ENCODE measurements at regions not wholly inside any gene's neighbourhood (a gene's known extent, or its start where the extent isn't known, plus 50 kb on each side); places are given as distances from the start of the nearest gene placed in this dataset.

- TF ChIP-seq TAF1 (IDR thresholded peaks at IDR 0.05; ENCODE audit: borderline replicate concordance, insufficient read depth, low read length) (no peak), POLR2AphosphoS5 (IDR thresholded peaks at IDR 0.05; ENCODE audit: low read depth, low read length) (no peak), SIN3A (IDR thresholded peaks at IDR 0.05; ENCODE audit: borderline replicate concordance, insufficient read depth, low read length) (no peak), REST (IDR thresholded peaks at IDR 0.05; ENCODE audit: insufficient read depth in 1 of 2, low read depth in 2 of 2, low read length in 2 of 2) (no peak), FOXP2 (optimal IDR thresholded peaks at IDR 0.05; ENCODE audit: borderline replicate concordance, extremely low read depth, extremely low read length, insufficient read depth) (no peak)
These were observed 206.3 kb upstream of the KCNMB2 start for GRCh38 chr3:178329936-178330335.

DNA sequence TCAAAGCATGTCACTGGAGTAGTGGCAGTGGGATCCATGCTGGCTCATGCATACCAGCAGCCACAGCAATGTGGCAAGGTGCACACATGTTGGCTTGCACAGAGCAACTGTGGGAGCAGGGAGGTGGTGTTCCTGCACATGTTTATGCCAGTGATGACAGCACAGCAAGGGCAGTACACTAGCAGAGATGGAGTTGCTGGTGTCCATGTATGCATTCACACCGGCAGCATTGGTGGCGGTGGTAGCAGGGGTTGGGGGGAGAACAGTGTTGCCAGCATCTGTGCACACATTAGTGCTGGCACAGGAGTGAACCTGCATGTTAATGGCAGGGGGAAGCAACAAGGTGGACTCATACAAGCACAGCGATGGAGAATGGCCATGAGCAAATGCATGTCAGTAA, 202.0 kb upstream of the KCNMB2 start:
- no peak for TF ChIP-seq TAF1 (IDR thresholded peaks at IDR 0.05; ENCODE audit: borderline replicate concordance, insufficient read depth, low read length)
- no peak for TF ChIP-seq POLR2AphosphoS5 (IDR thresholded peaks at IDR 0.05; ENCODE audit: low read depth, low read length)
- TF ChIP-seq FOXP2 (optimal IDR thresholded peaks at IDR 0.05; ENCODE audit: borderline replicate concordance, extremely low read depth, extremely low read length, insufficient read depth): no peak
- TF ChIP-seq REST (IDR thresholded peaks at IDR 0.05; ENCODE audit: insufficient read depth in 1 of 2, low read depth in 2 of 2, low read length in 2 of 2): no peak
- no peak for TF ChIP-seq SIN3A (IDR thresholded peaks at IDR 0.05; ENCODE audit: borderline replicate concordance, insufficient read depth, low read length)

GRCh38 chr3:178336336-178336735, 199.9 kb upstream of the KCNMB2 start:
- no peak for TF ChIP-seq FOXP2 (optimal IDR thresholded peaks at IDR 0.05; ENCODE audit: borderline replicate concordance, extremely low read depth, extremely low read length, insufficient read depth)
- no peak for TF ChIP-seq POLR2AphosphoS5 (IDR thresholded peaks at IDR 0.05; ENCODE audit: low read depth, low read length)

- no peak for TF ChIP-seq SIN3A (IDR thresholded peaks at IDR 0.05; ENCODE audit: borderline replicate concordance, insufficient read depth, low read length)
- TF ChIP-seq REST (IDR thresholded peaks at IDR 0.05; ENCODE audit: insufficient read depth in 1 of 2, low read depth in 2 of 2, low read length in 2 of 2): no peak
- no peak for TF ChIP-seq POLR2AphosphoS5 (IDR thresholded peaks at IDR 0.05; ENCODE audit: low read depth, low read length)
- no peak for TF ChIP-seq TAF1 (IDR thresholded peaks at IDR 0.05; ENCODE audit: borderline replicate concordance, insufficient read depth, low read length)
- no peak for TF ChIP-seq FOXP2 (optimal IDR thresholded peaks at IDR 0.05; ENCODE audit: borderline replicate concordance, extremely low read depth, extremely low read length, insufficient read depth)
These were observed 195.7 kb upstream of the KCNMB2 start for GRCh38 chr3:178340506-178340905.

GRCh38 chr3:178341636-178342035, 194.6 kb upstream of the KCNMB2 start:
- TF ChIP-seq REST (IDR thresholded peaks at IDR 0.05; ENCODE audit: insufficient read depth in 1 of 2, low read depth in 2 of 2, low read length in 2 of 2) (no peak), POLR2AphosphoS5 (IDR thresholded peaks at IDR 0.05; ENCODE audit: low read depth, low read length) (no peak), FOXP2 (optimal IDR thresholded peaks at IDR 0.05; ENCODE audit: borderline replicate concordance, extremely low read depth, extremely low read length, insufficient read depth) (no peak), TAF1 (IDR thresholded peaks at IDR 0.05; ENCODE audit: borderline replicate concordance, insufficient read depth, low read length) (no peak), SIN3A (IDR thresholded peaks at IDR 0.05; ENCODE audit: borderline replicate concordance, insufficient read depth, low read length) (no peak)
